SW480 (cell line): ENCODE measurements at regions not wholly inside any gene's neighbourhood (a gene's known extent, or its start where the extent isn't known, plus 50 kb on each side); places are given as distances from the start of the nearest gene placed in this dataset.

Source experiments
- DNase-seq: peaks from one replicate; pipeline ENCODE4 v3.0.0-alpha.2; 2016; ENCODE audit warnings: low spot score

- DNase-seq = no peak
Measured at GRCh38 chr10:133035952-133036351, 51.8 kb upstream of the ADGRA1 start.

- no peak for DNase-seq
Measured at GRCh38 chr10:133034762-133035161, 53.0 kb upstream of the ADGRA1 start.

GRCh38 chr10:133034092-133034491 is 53.6 kb upstream of the ADGRA1 start:
- no peak for DNase-seq

GRCh38 chr10:133033742-133034048 is 54.0 kb upstream of the ADGRA1 start:
- no peak for DNase-seq

GRCh38 chr10:133032976-133033741 is 54.6 kb upstream of the ADGRA1 start:
- DNase-seq = no peak

- DNase-seq = no peak
Measured at GRCh38 chr10:133032231-133032630, 55.5 kb upstream of the ADGRA1 start.

- no peak for DNase-seq
Measured at GRCh38 chr10:133031541-133032125, 56.1 kb upstream of the ADGRA1 start.

- peak; percentile 63 for DNase-seq
Measured at GRCh38 chr10:133030781-133031180, 56.9 kb upstream of the ADGRA1 start.

- DNase-seq = peak; percentile 22
Measured at GRCh38 chr10:133030126-133030525, 57.6 kb upstream of the ADGRA1 start.

- DNase-seq = no peak
Measured at GRCh38 chr10:133028956-133029355, 58.8 kb upstream of the ADGRA1 start.

- no peak for DNase-seq
Measured at GRCh38 chr10:133028158-133028557, 59.6 kb upstream of the ADGRA1 start.

GRCh38 chr10:133027482-133027881 is 60.2 kb upstream of the ADGRA1 start:
- no peak for DNase-seq

- no peak for DNase-seq
Measured at GRCh38 chr10:133026726-133027395, 60.9 kb upstream of the ADGRA1 start.

GRCh38 chr10:133026171-133026570 is 61.6 kb upstream of the ADGRA1 start:
- DNase-seq = no peak

GRCh38 chr10:133025558-133026090 is 62.1 kb upstream of the ADGRA1 start:
- DNase-seq = no peak

- no peak for DNase-seq
Measured at GRCh38 chr10:133024704-133025557, 62.8 kb upstream of the ADGRA1 start.

- no peak for DNase-seq
Measured at GRCh38 chr10:133023216-133023843, 64.4 kb upstream of the ADGRA1 start.

GRCh38 chr10:133022776-133023100 is 65.0 kb upstream of the ADGRA1 start:
- no peak for DNase-seq

- no peak for DNase-seq
Measured at GRCh38 chr10:133021963-133022775, 65.6 kb upstream of the ADGRA1 start.

- no peak for DNase-seq
Measured at GRCh38 chr10:133021116-133021962, 66.4 kb upstream of the ADGRA1 start.
